ENCODE measurements at regions not wholly inside any gene's neighbourhood (a gene's known extent, or its start where the extent isn't known, plus 50 kb on each side); places are given as distances from the start of the nearest gene placed in this dataset.

GRCh38 chr20:51131811-51132210, 108.9 kb upstream of the KCNG1 start:
- Histone ChIP-seq H3K9me3 (no peaks in the 10 kb centered on the region), H3K4me3 (no peak overlapping the region), H3K36me3 (no peaks in the 10 kb centered on the region), H3K27ac (no peak overlapping the region), H3K4me1 (no peaks in the 10 kb centered on the region), H3K27me3 (peaks cover 0 to 37% (median 6%) of the 10 kb centered on the region in 7 donors)
- WGBS, 2 donors = 85 to 100% methylated on average over 1 of the region's 1 CpG
- intact Hi-C loops (cut with DNase I) = no loop called here
- TF ChIP-seq CTCF (IDR thresholded peaks at IDR 0.05) = no peak
- ATAC-seq = no peak
- DNase-seq = no peak

GRCh38 chr20:51129147-51129776, 106.4 kb upstream of the KCNG1 start:
- no peak for DNase-seq
- Histone ChIP-seq H3K27me3 (peaks cover 0 to 46% (median 6%) of the 10 kb centered on the region in 7 donors), H3K27ac (no peak overlapping the region), H3K4me1 (no peaks in the 10 kb centered on the region), H3K36me3 (no peaks in the 10 kb centered on the region), H3K9me3 (no peaks in the 10 kb centered on the region), H3K4me3 (no peak overlapping the region)
- ATAC-seq = no peak
- WGBS, 2 donors = 52 to 53% methylated on average over 7 of the region's 7 CpGs
- intact Hi-C loops (cut with DNase I) = no loop called here
- no peak for TF ChIP-seq CTCF (IDR thresholded peaks at IDR 0.05)

GRCh38 chr20:51128198-51128597, 105.3 kb upstream of the KCNG1 start:
- peaks cover 0 to 52% (median 8%) of the 10 kb centered on the region in 7 donors for H3K27me3 ChIP-seq
- no peaks in the 10 kb centered on the region for H3K36me3 ChIP-seq
- H3K9me3 ChIP-seq = no peaks in the 10 kb centered on the region
- H3K4me3 ChIP-seq = no peak overlapping the region
- H3K27ac ChIP-seq = no peak overlapping the region
- intact Hi-C loops (cut with DNase I) = no loop called here
- no peak for DNase-seq
- ATAC-seq = no peak
- 69 to 77% methylated on average over 4 of the region's 4 CpGs for WGBS, 2 donors
- H3K4me1 ChIP-seq = no peaks in the 10 kb centered on the region
- TF ChIP-seq CTCF (IDR thresholded peaks at IDR 0.05) = no peak

GRCh38 chr20:51127713-51128112, 104.8 kb upstream of the KCNG1 start:
- Histone ChIP-seq H3K4me1 (no peaks in the 10 kb centered on the region), H3K4me3 (no peak overlapping the region), H3K27ac (no peak overlapping the region), H3K9me3 (no peaks in the 10 kb centered on the region), H3K36me3 (no peaks in the 10 kb centered on the region), H3K27me3 (peaks cover 0 to 51% (median 9%) of the 10 kb centered on the region in 7 donors)
- DNase-seq = no peak
- 75 to 91% methylated on average over 4 of the region's 4 CpGs for WGBS, 2 donors
- no peak for TF ChIP-seq CTCF (IDR thresholded peaks at IDR 0.05)
- no peak for ATAC-seq
- intact Hi-C loops (cut with DNase I) = no loop called here

All from heart right ventricle (tissue), 16 donors.